HPDE6-E6E7 (cell line): ENCODE measurements at regions not wholly inside any gene's neighbourhood (a gene's known extent, or its start where the extent isn't known, plus 50 kb on each side); places are given as distances from the start of the nearest gene placed in this dataset.
A peak's percentile ranks its signal among the peaks of the same experiment; 100 is the strongest.
"Not testable (repeated sequence)": the region's sequence is repeated elsewhere in the genome, so short reads cannot be mapped to it uniquely, and the experiment has no call there.

ENCODE experiments used
- DNase-seq: peaks from one replicate; pipeline ENCODE4 v3.0.0; 2011; ENCODE audit warnings: missing footprints; ENCODE audit errors: extremely low spot score

DNA sequence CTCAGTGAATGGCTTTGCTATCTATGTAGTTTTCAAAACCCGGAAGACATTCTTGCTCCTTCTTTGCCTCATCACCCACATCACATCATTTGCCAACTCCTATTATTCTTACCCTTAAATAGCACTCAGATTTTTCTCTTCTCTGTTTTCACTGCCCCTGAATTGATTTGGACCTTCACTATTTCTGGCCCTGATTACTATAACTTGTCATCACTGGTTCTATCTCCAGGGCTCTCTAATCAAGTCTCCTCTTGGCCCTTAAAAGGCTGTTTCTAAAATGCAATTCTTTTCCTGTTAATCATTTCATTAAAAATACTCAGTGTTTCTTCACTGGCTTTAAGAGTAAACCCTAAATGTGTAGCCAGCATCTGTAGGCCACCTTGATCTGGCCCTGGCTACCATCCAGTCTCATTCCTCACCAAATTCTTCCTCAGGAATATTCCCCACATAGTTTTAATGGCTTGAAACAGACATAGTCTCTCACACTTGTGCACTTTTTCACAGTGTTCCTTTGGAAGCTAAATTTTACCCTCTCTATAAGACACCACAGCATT is 437.1 kb upstream of the CBLB start:
- DNase-seq, result no peak

DNA sequence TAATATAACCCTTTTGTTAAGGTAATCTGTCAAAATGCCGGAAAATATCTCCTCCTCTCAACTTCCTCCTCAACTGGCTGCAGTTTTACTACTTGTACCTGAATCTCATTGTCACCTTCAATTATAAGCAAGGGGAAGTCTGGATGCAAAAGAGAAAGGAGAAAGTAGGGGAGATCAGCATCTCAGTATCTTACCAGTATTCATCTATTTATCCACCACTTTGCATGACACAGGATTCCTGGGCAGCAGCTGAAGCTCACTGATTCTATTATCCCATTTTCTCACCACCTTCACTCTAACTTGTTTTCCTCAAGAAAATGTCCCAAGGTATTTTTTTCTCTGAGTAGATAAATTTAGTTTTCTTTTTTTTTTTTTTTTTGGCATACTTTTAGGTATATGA is 440.5 kb upstream of the CBLB start:
- DNase-seq, result no peak

DNA sequence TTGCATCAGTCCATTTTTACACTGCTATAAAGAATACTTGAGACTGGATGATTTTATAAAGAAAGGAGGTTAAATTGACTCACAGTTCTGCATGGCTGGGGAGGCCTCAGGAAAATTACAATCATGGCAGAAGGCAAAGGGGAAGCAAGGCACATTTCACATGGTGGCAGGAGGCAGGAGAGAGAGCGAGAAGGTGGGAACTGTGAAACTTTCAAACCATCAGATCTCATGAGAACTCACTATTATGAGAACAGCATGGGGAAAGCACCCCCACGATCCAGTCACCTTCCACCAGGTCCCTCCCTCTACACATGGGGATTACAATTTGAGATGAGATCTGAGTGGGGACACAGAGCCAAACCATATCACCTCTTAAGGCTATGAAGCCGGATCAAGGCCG is 441.0 kb upstream of the CBLB start:
- DNase-seq, result not testable (repeated sequence)

DNA sequence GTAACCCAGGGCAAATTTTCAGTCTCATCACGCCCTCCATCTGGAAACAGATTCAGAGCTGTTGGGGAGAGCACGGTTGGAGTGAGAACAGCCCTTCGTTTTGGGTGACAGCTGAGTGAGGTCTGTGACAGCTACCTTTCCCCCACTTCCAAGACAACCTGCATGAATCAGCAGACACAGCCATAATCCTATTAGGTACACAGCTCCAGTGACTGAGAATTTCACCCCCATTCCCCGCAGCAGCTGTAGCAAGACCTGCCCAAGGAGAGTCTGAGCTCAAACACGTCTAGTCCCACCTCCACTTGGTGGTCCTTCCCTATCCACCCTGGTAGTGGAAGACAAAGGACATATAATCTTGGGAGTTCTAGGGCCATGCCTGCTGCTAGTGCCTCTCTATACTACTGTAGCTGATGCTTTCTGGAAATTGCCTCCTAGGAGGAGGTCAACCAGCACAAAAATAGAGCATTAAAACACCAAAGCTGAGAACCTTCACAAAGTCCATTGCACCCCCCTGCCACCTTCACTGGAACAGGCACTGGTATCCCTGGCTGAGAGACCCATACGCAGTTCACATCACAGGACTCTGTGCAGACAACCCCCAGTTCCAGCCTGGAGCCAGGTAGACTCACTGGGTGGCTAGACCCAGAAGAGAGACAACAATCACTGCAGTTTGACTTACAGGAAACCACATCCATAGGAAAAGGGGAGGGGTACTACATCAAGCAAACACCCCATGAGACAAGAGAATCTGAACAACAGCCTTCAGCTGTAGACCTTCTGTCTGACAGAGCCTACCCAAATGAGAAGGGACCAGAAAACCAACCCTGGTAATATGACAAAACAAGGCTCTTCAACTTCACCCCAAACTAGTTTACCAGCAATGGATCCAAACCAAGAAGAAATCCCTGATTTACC is 448.6 kb upstream of the CBLB start:
- DNase-seq, result no peak

DNA sequence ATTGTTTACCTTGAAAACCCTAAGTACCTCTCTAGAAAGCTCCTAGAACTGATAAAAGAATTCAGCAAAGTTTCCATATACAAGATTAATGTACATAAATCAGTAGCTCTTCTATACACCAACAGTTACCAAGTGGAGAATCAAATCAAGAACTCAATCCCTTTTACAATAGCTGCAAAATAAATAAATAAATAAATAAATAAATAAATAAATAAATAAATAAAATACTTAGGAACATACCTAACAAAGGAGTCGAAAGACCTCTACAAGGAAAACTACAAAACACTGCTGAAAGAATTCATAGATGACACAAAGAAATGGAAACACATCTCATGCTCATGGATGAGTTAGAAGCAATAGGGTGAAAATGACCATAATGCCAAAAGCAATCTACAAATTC is 452.6 kb upstream of the CBLB start:
- DNase-seq, result not testable (repeated sequence)

DNA sequence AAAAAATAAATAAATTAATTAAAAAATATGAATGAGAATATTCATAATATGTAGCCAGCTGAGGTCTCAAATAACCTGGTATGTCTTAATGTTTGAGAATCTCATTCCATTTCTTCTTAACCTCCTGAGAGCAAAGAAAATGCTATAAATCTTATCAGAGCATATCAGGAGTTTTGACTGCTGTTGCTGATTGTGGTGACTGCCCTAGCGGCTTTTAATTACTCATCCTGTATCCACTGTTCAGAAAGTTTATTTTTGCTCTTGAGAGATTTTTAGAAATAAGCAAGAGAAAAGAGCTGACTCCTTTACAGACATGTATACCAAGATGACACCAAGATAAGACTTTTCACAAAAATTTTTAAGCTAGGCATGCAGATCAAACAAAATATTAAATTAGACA is 454.8 kb upstream of the CBLB start:
- DNase-seq, result no peak

DNA sequence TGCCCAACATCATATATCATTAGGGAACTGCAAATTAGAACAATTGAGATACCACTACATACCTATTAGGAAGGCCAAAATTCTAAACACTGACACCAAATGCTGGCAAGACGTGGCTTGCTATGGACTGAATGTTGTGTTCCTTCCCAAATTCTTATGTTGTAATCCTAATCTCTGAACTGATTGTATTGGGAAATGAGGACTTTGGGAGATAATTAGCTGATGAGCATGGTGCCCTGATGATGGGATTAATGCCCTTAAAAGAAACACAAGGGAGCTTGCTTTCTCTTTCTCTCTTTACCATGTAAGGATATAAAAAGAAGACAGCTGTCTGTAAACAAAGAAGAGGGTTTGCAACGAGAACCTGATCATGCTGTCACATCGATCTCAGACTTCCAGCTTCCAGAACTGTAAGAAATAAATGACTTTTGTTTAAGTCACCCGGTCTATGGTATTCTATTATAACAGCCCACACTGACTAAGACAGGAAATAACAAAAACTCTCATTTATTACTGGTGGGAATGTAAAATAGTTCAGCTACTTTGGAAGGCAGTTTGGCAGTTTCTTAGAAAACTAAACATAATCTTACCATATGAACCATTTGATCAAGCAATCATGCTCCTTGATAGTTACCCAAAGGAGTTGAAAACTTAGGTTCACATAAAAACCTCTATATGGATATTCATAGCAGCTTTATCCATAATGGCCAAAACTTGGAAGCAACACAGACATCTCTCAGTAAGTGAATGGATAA is 458.3 kb upstream of the CBLB start:
- no peak for DNase-seq

DNA sequence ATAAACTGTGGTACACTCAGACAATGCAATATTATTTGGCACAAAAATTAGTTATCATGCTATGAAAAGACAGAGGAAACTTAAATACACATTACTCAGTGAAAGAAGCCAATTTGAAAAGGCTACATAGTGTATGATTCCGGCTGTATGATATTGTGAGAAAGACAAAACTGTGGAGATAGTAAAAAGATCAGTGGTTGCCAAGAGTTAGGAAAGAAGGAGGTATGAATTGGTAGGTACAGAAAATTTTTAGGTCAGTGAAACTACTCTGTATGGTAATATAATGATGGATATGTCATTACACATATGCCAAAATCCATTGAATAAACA is 458.8 kb upstream of the CBLB start:
- no peak for DNase-seq

DNA sequence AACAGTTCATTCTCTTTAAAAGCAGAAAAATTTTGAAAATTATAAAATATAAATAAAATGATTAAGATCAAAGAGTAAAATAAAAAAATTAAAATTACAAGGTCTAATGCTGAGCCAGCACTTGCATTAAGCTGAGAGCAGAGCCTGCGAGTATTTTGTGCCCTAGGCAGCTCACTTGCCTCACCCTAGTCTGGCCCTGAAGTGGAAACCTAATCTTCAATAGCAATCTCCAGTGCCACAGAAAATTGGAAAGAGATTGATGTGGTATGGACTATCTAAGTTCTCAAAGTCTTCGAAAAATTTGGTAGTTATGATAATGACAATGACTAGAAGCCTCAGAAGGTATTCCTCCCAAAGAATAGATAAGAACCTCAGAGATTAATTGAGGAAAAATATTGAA is 459.4 kb upstream of the CBLB start:
- DNase-seq, result no peak

DNA sequence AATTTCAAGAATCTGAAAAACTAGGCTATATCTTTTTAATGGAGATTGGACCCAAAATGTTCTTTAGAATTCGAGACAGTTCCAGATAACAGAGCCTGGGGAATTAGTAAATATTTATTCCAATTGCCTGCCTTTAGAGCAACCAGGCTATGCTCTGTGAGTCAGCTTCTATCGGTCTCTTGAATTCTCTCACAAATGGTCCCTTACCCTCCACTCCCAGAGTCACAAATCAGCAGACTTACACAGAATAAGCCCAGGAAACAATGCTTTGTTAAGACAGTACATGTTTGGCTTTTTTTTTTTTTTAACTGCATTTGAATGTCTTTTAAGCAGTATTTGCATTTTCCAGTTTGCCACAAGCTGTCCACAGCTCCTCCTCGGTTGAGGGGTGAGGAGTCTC is 460.7 kb upstream of the CBLB start:
- DNase-seq, result no peak

DNA sequence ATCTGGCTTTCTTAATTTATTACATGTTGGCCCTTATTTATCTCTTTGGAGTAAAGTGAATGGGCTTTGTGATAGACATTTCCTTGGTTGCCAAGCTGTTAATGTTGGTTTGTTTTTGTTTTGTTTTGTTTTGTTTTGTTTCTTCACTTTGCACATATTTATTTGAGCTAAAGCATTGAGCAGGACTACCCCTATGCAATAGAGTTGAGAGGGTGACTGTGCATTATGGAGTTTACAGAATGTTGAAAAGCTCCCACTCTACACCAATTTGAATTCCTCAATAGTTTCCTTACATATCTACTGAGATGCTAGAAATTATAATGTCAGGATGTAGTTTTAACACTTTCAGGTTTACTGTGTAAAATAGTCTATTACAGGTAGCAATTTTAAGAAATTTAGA is 462.8 kb upstream of the CBLB start:
- DNase-seq, result no peak

DNA sequence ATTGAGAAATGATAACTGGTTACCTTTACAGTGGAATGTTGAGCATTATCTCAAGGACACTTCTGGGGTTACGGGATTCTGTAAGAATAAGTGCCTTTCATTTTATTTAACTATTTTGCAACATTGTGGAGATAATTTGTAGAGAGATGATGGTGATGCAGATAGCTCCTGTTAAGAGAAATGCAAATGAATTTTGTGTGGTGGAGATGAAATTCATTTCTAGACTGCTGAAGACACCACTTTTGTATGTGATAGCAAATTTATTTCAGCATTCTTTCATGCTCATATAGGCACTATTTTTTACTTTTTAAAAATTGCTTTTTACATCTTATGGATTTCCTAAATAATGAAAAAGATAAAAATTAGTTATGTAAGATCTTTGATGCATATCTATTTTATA is 463.3 kb upstream of the CBLB start:
- no peak for DNase-seq

DNA sequence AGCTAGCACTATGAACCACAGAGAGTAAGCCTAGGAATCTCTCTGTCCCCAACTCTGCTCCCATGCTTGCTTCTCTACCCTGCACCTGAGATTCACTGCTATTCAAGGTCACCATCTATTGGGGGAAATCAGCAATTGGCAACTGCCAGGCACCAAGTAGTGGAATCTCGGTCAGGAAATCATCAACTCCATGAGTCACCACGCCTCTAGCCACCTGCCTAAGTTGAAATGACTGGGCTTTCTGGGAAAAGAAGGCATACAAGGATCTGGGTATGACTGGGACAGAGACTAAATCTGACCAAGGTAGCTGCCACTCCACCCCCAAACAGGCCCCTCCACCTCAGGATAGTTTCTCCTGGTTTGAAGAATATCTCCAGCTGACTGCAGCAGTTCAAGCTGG is 464.1 kb upstream of the CBLB start:
- peak; percentile 15 for DNase-seq

DNA sequence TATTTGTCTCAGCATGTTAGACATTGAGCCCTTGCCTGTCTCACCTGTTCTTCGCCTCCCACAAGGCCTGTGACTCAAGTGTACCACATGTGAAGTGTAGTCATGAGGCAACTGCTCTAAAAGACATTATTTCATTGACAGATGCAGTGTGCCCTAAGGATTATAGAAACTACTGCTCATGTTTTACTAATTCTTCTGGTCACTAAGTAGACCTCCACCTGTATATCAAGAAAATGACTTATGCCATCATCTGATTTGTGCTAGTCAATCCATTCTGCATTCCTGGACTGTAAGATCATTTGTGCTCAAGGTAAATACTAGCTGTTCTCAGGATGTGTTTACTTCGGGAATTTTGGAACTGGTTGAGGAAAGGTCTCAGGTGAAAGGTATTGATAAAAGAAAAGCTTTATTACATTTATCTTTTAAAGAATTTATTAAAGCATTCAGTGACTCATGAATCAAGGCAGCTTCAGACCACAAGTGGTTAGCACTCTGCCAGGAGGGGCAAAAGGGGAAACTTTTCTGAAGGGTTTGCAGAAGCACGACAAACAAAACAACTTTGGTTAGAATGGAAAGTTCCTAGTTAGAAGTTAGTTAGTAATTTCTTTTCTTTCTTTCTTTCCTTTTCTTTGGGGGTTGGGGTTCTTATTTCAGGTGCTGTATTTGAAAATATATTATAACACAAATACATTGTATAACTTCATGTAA is 465.3 kb upstream of the CBLB start:
- no peak for DNase-seq

DNA sequence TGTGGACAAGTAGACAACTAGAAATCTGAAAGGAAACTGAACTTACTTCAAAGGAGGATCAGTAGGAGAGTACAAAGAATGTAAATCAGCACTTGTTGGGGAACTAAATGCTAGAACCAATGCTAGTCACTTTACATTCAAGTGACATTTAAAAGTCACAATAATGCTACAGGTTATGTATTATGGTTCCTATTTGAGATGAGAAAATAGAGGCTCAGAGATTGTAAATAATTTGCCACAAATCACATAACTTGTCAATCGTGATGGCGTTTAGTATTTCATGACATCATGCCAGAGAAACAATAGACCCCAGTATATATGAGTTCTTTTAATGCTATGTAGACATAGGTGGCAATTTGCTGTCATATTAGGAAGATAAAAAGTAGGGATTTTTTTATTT is 467.8 kb upstream of the CBLB start:
- DNase-seq, result no peak

DNA sequence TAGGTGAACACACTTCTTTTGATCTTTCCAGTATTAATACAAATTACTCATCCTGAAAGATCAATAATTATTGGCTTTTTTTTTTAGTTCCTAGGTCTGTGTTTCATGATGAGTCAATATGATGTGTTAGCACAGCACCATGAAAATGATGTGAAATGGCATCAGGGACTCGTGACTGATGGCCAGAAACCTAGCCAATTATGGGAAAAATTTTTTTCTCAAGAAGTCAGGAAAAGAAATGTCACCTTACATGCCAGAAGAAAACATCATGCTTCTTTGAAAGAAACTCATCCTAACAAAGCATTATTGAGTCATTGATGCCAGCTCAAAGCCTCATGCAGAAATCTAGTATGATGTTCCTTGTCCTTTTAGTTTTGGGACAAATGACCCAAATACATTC is 468.3 kb upstream of the CBLB start:
- no peak for DNase-seq

DNA sequence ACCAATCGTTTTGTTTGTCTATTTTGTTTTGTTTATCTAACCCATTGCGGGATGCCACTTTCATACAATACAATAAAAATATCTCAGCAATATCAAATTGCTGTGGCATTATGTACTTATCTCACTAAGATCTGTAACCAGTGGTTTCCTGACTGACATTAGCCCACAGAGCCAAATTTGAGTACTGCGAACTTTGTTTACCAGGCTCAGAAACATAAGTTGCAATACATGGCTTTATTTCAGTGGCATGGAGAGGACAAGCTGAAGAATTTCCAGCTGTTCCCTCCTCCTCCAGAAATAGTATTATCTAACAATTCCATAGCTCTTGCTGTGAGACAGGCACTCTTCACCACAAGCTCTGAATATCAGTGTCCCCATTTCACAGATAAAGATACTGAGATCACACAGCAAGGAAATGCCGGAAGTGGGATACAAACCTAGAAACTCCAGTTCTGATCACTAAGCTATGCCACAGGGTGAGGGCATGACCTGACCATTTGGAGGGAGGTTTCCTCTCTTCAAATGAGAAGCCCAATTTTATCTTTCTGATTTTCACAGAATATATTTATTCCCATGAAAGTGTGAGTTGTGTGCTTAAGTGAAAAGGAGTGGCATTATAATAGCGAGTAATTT is 469.9 kb upstream of the CBLB start:
- no peak for DNase-seq

DNA sequence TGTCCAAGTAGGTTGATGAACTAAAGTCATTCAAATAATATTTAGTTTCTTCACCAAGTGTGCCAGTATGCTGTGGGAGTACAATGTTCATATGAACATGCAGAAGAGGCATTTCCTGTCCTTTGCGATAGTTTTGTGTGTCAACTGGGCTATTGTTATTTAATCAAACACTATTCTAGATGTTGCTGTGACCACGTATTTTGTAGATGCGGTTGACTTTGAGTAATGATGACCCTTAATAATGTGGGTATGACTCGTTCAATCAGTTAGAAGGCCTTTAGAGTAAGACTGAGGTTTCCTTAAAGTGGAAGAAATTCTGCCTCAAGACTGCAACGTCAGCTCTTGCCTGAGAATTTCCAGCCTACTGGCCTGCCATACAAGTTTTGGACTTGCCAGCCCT is 470.7 kb upstream of the CBLB start:
- no peak for DNase-seq

DNA sequence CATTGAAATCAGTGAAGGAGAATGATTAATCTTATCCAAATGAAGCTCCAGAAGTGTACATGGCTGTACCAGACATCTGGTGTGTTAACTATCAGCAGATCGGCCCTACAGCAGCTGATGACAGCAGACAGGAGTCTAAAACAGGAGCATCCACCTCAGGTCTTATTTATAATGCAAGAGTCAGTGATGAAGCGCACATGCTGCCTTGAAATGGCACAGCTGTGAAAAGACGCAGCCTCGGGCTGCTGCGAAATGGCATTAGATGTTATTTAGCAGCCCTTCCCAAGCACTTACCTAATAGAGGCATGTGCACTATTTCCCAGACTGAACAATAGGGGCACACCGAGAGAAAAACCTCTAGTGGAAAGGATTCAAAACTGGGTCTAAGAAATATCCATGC is 472.3 kb upstream of the CBLB start:
- DNase-seq, result no peak

DNA sequence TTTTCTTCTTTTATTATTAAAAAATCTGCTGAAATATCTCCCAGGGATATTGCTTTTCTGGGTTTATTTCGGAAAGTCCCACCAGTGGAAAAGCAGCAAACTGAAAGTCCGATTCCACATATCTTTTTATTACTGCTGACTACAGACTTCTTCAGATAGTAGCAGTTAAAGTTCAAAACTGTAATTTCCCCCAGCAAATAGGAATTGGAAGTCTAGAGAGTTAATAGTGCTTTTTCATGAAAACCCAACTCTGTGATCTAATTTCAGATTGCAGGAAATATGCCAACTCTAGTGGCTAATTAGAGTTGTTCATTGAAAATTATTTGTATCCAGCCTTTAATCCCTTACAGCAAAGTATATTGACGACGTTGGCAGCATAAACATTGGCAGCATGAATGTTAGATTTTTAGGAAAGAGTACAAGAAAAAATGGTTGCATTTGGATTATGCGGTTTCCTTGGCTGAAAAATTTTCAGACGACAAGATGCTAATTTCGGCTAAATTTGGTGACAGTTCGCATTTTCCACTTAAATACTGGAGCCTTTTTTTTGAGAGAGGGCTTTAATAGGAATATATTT is 472.9 kb upstream of the CBLB start:
- no peak for DNase-seq

DNA sequence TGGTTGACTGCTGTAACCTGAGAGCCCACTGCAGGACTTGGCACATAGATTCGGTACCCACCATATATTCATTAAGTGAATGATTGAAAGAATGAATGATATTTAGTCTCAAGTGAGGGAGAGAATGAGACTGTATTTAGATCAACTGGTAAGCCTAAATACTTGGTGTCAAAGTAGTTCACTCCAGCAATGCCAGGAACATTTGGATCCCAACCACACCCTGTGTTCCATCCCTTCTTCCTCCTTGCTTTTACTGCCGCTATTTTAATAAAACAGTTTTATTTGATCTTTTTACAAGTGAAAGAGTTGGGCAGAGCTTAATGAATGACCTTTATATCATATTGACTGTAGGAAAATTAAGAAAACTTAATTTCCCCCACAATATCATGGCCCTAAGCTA is 473.6 kb upstream of the CBLB start:
- no peak for DNase-seq

DNA sequence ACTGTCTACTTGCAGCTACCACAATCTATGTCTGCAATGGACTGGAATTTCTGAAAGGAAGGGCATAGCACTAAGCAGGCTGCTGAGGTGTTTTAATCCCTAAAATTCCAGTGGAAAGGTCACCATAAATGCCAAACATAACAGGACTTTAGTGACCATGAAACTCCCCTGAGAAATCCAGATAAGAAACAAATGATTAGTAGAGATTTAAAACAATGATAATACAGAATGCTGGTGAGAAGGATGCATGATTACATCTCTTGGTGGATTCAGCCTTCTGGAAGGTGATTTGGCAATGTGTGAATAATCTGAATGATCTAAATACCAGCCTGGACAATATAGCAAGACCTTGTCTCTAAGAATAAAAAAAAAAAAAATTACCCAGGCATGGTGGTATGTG is 475.0 kb upstream of the CBLB start:
- DNase-seq, result no peak
